HG03159 (cell line): ENCODE measurements at regions not wholly inside any gene's neighbourhood (a gene's known extent, or its start where the extent isn't known, plus 50 kb on each side); places are given as distances from the start of the nearest gene placed in this dataset.

ENCODE experiments used
- ATAC-seq: cut with Tn5 transposase; IDR thresholded peaks from one replicate; pipeline ENCODE4 v1.9.1; 2021; ENCODE audit warnings: mild to moderate bottlenecking, moderate library complexity; ENCODE audit not compliant: unreplicated experiment

GRCh38 chr16:87056551-87056950 lies 260.6 kb downstream of the C16orf95 start:
- ATAC-seq: no peak

GRCh38 chr16:87057211-87057881 lies 259.8 kb downstream of the C16orf95 start:
- ATAC-seq: no peak

GRCh38 chr16:87057951-87058560 lies 259.1 kb downstream of the C16orf95 start:
- no peak for ATAC-seq

- no peak for ATAC-seq
Measured at GRCh38 chr16:87058728-87059250, 258.4 kb downstream of the C16orf95 start.

- no peak for ATAC-seq
Measured at GRCh38 chr16:87060034-87060986, 256.9 kb downstream of the C16orf95 start.

GRCh38 chr16:87061243-87061920 lies 255.8 kb downstream of the C16orf95 start:
- no peak for ATAC-seq

GRCh38 chr16:87062569-87063442 lies 254.4 kb downstream of the C16orf95 start:
- no peak for ATAC-seq

- no peak for ATAC-seq
Measured at GRCh38 chr16:87063543-87063942, 253.6 kb downstream of the C16orf95 start.

- no peak for ATAC-seq
Measured at GRCh38 chr16:87064731-87065445, 252.3 kb downstream of the C16orf95 start.

GRCh38 chr16:87065446-87066132 lies 251.6 kb downstream of the C16orf95 start:
- ATAC-seq: no peak

GRCh38 chr16:87066133-87067002 lies 250.8 kb downstream of the C16orf95 start:
- ATAC-seq: no peak

- no peak for ATAC-seq
Measured at GRCh38 chr16:87067003-87067556, 250.1 kb downstream of the C16orf95 start.

- ATAC-seq: no peak
Measured at GRCh38 chr16:87067836-87068761, 249.1 kb downstream of the C16orf95 start.

GRCh38 chr16:87068762-87069150 lies 248.4 kb downstream of the C16orf95 start:
- no peak for ATAC-seq

- no peak for ATAC-seq
Measured at GRCh38 chr16:87070657-87071056, 246.5 kb downstream of the C16orf95 start.

- ATAC-seq: no peak
Measured at GRCh38 chr16:87072101-87072500, 245.1 kb downstream of the C16orf95 start.
